ENCODE measurements at regions not wholly inside any gene's neighbourhood (a gene's known extent, or its start where the extent isn't known, plus 50 kb on each side); places are given as distances from the start of the nearest gene placed in this dataset.

DNA sequence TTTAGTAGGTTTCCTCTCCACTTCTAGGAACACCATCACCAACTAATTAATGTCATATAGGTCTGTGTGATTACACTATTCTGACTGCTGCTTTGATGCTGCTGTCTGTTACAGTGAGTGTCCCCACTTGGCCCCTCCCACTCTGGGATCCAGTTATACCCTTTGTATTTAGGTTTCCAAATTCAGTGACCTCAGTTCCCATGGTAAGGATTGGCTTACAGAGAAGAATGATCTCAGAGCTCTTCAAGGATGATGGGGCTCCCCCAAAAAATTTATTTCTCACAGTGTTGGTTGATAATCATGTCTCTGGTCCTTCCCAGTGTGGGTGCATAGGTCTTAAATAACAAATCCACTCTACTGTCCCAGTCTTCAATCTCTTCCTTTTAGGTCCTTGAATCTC is 210.0 kb upstream of the MYL2 start:
- ChIA-PET POLR2A (no interaction called here), RAD21 (ENCODE audit: unreplicated experiment) (no interaction called here), CTCF (interaction anchor here (0.6 kb wide), 1 partner anchor 186 kb away, joined by 3 read pairs; no protein-coding TSS in a partner anchor), SMC1A (ENCODE audit: uncharacterized antibody, unreplicated experiment) (no interaction called here)
- no peak for TF ChIP-seq SMC3 (IDR thresholded peaks at IDR 0.05; ENCODE audit: borderline replicate concordance, low read length)
- DNase-seq (ENCODE audit: low read depth, low spot score): no peak
- H4K20me1 ChIP-seq (ENCODE audit: control insufficient read depth, insufficient read depth): no peaks in the 10 kb centered on the region
- no peaks in the 10 kb centered on the region for H3K36me3 ChIP-seq (ENCODE audit: control insufficient read depth in 2 of 2, insufficient read depth in 2 of 2, low read length in 1 of 2)
- no peak for FAIRE-seq
- no peak overlapping the region for H3K27ac ChIP-seq (ENCODE audit: control insufficient read depth, insufficient read depth)
- no peaks in the 10 kb centered on the region for H3K79me2 ChIP-seq (ENCODE audit: control insufficient read depth, insufficient read depth, low read length)
- no peak overlapping the region for H3K4me3 ChIP-seq
- no peak overlapping the region for H3K9ac ChIP-seq (ENCODE audit: control insufficient read depth, insufficient read depth, low read length)
- in situ Hi-C loops (cut with MboI): no loop called here
- H3K9me3 ChIP-seq (replicated peaks; ENCODE audit: control insufficient read depth, insufficient read depth, low read length): no peaks in the 10 kb centered on the region; the same call in 1 of the 3 replicates
- BruUV-seq (replicated peaks): no TSS peak
- H3K27me3 ChIP-seq (replicated peaks in 1 of 2; ENCODE audit: control insufficient read depth in 2 of 2, insufficient read depth in 2 of 2, low read length in 1 of 2): no peaks in the 10 kb centered on the region; a peak in 1 of 4 replicates
- no peaks in the 10 kb centered on the region for H3K4me1 ChIP-seq (ENCODE audit: control insufficient read depth, insufficient read depth, low read length)
- intact Hi-C loops (cut with micrococcal nuclease; ENCODE audit: unreplicated experiment): no loop called here
- ATAC-seq: no peak
- H2AFZ ChIP-seq (ENCODE audit: control insufficient read depth, low read depth, low read length): no peak overlapping the region
- H3K4me2 ChIP-seq (ENCODE audit: control insufficient read depth, insufficient read depth): no peak overlapping the region

DNA sequence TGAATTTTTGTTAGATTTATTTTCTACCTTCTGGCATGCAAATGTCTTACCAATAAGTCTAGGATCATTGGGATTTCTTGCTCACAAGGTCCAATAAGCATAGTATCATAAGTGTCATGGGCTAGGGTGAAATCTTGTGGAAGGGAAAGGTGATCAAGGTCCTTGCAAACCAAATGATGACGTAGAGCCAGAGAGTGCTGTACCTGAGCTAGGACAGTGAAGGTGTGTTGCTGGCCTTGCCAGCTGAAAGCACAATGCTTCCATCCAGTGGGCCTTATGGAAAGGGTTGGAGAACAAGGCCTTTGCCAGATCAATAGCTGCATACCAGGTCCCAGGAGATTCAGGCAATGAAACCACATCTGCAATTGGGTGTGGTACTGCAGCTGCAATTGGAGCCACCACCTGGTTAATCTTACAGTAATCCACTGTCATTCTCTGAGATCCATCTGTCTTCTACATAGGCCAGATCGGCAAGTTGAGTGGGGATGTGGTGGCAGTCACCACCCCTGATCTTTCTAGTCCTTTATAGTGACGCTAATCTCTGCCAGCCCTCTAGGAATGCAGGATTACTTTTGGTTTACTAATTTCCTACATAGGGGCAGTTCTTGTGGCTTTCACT is 208.9 kb upstream of the MYL2 start:
- RAD21 ChIA-PET (ENCODE audit: unreplicated experiment): no interaction called here
- 56% methylated on average over 3 of the region's 3 CpGs for WGBS (ENCODE audit: insufficient coverage, insufficient replicate concordance, low lambda C conversion rate, missing lambda C conversion rate)
- Histone ChIP-seq H3K4me2 (ENCODE audit: control insufficient read depth, insufficient read depth) (no peak overlapping the region), H2AFZ (ENCODE audit: control insufficient read depth, low read depth, low read length) (no peak overlapping the region), H3K9ac (ENCODE audit: control insufficient read depth, insufficient read depth, low read length) (no peak overlapping the region), H4K20me1 (ENCODE audit: control insufficient read depth, insufficient read depth) (no peaks in the 10 kb centered on the region), H3K27ac (ENCODE audit: control insufficient read depth, insufficient read depth) (no peak overlapping the region), H3K36me3 (ENCODE audit: control insufficient read depth in 2 of 2, insufficient read depth in 2 of 2, low read length in 1 of 2) (no peaks in the 10 kb centered on the region), H3K4me1 (ENCODE audit: control insufficient read depth, insufficient read depth, low read length) (no peaks in the 10 kb centered on the region), H3K79me2 (ENCODE audit: control insufficient read depth, insufficient read depth, low read length) (no peaks in the 10 kb centered on the region), H3K4me3 (no peak overlapping the region), H3K9me3 (replicated peaks; ENCODE audit: control insufficient read depth, insufficient read depth, low read length) (no peaks in the 10 kb centered on the region; the same call in 1 of the 3 replicates), H3K27me3 (replicated peaks in 1 of 2; ENCODE audit: control insufficient read depth in 2 of 2, insufficient read depth in 2 of 2, low read length in 1 of 2) (no peaks in the 10 kb centered on the region; a peak in 1 of 4 replicates)
- SMC1A ChIA-PET (ENCODE audit: uncharacterized antibody, unreplicated experiment): interaction anchor here (0.6 kb wide), 1 partner anchor 383 kb away, joined by 3 read pairs; no protein-coding TSS in a partner anchor
- ATAC-seq: no peak
- CTCF ChIA-PET: no interaction called here
- no peak for DNase-seq (ENCODE audit: low read depth, low spot score)
- intact Hi-C loops (cut with micrococcal nuclease; ENCODE audit: unreplicated experiment): no loop called here
- no TSS peak for BruUV-seq (replicated peaks)
- in situ Hi-C loops (cut with MboI): no loop called here
- POLR2A ChIA-PET: no interaction called here
- FAIRE-seq: no peak
- TF ChIP-seq NFXL1 (IDR thresholded peaks at IDR 0.05; ENCODE audit: borderline replicate concordance) (no peak), EZH2 (IDR thresholded peaks at IDR 0.05; ENCODE audit: borderline replicate concordance, control insufficient read depth, low read depth, low read length) (no peak), MXI1 (IDR thresholded peaks at IDR 0.05; ENCODE audit: low read depth, low read length) (no peak), RELA (IDR thresholded peaks at IDR 0.05; ENCODE audit: borderline replicate concordance, partially characterized antibody) (no peak), SP1 (IDR thresholded peaks at IDR 0.05; ENCODE audit: low read depth, low read length) (no peak), ZZZ3 (IDR thresholded peaks at IDR 0.05; ENCODE audit: control insufficient read depth, insufficient read length, low read depth) (no peak), RBBP5 (conservative IDR thresholded peaks at IDR 0.05) (no peak), EGR1 (IDR thresholded peaks at IDR 0.05; ENCODE audit: borderline replicate concordance in 1 of 2, low read depth in 2 of 2, low read length in 2 of 2) (no peak), CBX5 (IDR thresholded peaks at IDR 0.05; ENCODE audit: low read depth) (no peak), TARDBP (IDR thresholded peaks at IDR 0.05; ENCODE audit: borderline replicate concordance) (no peak), LARP7 (IDR thresholded peaks at IDR 0.05) (no peak), TCF3 (IDR thresholded peaks at IDR 0.05; ENCODE audit: borderline replicate concordance, insufficient read depth, low read depth, low read length) (no peak)
- TF ChIP-seq, protein P1, sequence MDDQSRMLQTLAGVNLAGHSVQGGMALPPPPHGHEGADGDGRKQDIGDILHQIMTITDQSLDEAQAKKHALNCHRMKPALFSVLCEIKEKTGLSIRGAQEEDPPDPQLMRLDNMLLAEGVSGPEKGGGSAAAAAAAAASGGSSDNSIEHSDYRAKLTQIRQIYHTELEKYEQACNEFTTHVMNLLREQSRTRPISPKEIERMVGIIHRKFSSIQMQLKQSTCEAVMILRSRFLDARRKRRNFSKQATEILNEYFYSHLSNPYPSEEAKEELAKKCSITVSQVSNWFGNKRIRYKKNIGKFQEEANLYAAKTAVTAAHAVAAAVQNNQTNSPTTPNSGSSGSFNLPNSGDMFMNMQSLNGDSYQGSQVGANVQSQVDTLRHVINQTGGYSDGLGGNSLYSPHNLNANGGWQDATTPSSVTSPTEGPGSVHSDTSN (IDR thresholded peaks at IDR 0.05; ENCODE audit: insufficient replicate concordance, low read depth, low read length): no peak
- TF ChIP-seq, protein P2, sequence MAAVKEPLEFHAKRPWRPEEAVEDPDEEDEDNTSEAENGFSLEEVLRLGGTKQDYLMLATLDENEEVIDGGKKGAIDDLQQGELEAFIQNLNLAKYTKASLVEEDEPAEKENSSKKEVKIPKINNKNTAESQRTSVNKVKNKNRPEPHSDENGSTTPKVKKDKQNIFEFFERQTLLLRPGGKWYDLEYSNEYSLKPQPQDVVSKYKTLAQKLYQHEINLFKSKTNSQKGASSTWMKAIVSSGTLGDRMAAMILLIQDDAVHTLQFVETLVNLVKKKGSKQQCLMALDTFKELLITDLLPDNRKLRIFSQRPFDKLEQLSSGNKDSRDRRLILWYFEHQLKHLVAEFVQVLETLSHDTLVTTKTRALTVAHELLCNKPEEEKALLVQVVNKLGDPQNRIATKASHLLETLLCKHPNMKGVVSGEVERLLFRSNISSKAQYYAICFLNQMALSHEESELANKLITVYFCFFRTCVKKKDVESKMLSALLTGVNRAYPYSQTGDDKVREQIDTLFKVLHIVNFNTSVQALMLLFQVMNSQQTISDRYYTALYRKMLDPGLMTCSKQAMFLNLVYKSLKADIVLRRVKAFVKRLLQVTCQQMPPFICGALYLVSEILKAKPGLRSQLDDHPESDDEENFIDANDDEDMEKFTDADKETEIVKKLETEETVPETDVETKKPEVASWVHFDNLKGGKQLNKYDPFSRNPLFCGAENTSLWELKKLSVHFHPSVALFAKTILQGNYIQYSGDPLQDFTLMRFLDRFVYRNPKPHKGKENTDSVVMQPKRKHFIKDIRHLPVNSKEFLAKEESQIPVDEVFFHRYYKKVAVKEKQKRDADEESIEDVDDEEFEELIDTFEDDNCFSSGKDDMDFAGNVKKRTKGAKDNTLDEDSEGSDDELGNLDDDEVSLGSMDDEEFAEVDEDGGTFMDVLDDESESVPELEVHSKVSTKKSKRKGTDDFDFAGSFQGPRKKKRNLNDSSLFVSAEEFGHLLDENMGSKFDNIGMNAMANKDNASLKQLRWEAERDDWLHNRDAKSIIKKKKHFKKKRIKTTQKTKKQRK (IDR thresholded peaks at IDR 0.05; ENCODE audit: low read depth, low read length): no peak
